DMS53 treated with DMSO at 0.1 percent for 48 hours (cell line): ENCODE measurements at regions not wholly inside any gene's neighbourhood (a gene's known extent, or its start where the extent isn't known, plus 50 kb on each side); places are given as distances from the start of the nearest gene placed in this dataset.

Experiments
- DNase-seq: peaks from one replicate; lab custom pipeline; 2025; ENCODE audit not compliant: unreplicated experiment; lab: John Stamatoyannopoulos, UW

- DNase-seq = peak; percentile 99
Observed at GRCh38 chr12:27179400-27180214, 64.5 kb upstream of the STK38L start.

DNA sequence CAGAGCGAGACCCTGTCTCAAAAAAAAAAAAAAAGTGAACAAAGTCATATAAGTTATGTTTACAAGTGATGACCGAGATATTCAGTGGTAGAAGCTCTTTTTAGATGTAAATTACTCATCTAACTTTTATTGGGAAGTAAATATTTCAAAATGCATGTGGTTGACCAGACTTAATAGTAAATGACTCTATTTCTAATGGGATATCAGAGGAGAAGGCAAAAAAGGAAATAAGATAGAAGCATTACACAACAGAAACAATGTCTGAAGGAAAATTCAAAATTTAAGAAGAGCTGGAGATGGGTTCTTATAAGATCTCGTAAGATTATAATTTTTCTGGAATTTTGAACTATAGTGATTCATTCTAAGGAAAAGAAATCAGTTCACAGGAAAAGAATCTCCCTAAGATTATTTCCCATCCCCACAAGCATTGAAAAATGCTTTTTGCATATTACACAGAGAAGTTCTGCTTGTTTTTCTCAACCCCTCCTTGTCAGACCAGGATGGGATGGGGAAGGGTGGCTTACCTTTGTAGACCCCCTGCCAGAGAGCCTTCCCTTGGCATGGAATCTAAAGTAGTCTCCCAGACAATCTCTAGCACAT, 63.1 kb upstream of the STK38L start:
- DNase-seq = no peak

DNA sequence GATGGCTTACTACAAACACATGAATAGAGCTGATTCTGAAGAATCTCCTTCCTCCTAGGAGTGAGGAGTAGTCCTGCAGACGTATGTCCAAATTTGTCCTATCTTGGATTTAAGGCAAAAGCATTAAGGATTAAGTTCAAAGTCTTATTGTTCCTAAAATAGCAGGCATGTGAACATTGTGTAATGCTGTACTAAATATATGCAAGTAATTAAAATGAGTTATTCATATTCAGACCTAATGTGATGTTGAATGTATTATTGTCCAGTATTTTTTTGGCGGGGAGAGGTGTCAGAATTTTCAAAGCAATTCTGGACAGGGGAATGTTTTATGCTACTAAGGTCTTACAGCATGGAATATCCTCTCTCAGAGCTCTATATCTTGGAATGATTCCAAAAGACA, 60.7 kb upstream of the STK38L start:
- DNase-seq = no peak

- no peak for DNase-seq
Observed at GRCh38 chr12:27185234-27186021, 58.7 kb upstream of the STK38L start.

- DNase-seq = no peak
Observed at GRCh38 chr12:27186022-27186839, 57.9 kb upstream of the STK38L start.

DNA sequence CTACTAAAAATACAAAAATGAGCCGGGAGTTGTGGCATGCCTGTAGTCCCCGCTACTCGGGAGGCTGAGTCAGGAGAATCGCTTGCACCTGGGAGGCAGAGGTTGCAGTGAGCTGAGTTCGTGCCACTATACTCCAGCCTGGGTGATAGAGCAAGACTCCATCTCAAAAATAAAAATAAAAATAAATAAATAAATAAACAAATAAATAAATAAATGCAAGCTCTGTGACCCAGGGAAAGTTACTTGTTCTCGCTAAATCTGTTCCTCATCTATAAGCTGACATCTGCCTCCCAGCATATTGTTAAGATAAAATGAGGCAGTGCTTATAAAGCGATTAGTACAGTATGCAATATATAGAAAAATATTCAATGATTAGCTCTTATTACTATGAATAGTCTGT, 56.4 kb upstream of the STK38L start:
- no peak for DNase-seq

DNA sequence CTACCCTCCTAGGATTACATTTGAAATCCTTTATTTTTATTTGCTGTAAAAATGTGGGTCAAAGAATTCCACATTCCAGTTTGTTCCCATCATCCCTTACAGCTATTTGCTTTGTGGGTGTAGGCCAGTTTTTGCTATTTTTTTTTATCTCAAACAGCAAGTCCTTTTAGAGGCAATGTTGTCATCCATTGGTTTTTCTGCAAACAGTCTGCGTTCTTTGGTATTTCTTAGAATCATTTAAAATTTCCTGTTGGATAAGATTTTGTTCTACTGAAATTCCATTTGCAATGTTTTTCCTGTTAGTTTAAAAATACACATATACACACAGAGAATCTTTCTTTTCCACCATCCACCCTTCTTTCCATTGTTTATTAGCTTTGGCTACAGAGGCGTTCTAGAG, 53.3 kb upstream of the STK38L start:
- no peak for DNase-seq

DNA sequence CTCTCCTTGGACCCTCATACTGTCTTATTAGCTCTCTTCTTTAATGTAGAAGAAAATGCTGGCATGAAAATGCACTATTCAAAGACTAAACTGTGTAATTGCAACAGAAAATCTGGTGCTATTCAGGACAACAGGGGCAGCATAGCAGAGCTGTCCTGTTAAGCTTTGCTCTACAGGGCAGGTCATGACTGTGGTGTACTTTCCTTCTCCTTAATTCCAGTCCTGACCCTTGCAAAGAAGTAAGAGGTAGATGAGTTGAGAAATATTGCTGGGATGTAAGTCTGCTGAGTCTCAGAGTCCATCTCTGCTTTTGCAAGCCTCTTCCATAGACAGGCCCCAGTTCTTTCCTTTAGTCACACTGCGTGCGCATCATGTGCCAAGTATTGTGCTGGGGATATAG, 52.6 kb upstream of the STK38L start:
- DNase-seq = no peak

DNA sequence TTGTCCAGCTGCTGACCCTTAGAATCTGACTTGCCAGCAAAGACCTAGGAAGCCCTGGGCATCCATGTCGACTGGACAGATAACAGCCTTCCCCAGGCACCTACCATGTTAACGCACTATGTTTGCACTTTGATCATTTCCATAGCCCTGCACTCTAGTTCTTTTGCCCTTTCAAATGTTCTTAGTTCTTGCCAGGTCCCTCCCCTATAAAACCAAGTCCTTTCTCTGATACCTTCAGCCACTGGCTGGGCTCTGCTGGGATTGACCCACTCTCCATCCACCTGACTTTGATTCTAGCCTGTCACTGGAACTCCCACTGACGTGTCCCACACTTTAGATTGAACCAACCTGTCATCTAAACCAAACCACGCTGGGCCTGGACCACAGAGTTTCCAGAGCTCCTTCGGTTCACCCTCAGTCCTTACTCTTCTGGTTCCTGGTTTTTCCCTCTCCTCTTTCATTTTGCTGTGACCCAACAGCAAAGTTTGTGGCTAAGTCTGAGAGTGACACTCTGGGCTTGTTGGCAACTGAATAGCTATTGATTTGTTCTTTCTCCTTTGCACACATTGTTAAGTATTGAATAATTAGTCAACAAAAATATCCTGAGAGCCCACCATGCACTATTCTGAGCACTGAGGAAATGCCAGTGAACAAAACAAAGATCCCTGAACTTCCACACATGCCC, 51.8 kb upstream of the STK38L start:
- no peak for DNase-seq

GRCh38 chr12:27193106-27193505, 51.0 kb upstream of the STK38L start:
- DNase-seq = no peak

DNA sequence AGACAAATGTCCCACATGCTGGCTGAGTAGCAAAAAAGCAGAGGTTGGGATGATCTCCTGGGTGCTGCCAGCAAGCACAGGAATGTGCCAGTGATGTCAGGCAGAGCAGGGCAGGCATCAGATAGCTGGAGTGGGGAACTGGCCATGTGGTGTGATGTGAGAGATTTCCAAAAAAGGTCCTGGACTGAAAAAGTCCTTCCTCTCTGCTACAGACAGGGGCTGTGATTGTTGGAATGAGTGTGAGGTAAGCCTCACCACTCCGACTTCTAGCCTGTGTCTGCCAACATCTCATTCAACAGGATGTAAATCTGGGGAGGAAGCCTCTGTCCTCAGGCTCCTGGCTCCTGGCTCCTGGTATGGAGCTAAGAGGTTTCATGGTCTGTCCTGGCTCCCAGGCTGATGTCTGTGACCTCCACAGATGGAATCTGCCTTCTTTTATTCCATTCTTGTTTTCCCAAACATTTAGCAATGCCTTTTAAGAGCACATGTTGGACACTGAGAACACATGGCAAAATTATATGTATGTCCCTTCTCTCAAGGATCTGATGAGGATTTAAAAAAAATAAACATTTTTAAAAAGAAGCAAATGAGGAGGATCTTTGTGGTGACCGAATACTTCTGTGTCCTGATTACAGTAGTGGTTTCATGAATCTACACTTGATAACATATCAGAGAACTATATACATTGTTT, 50.1 kb upstream of the STK38L start:
- DNase-seq = no peak
